ENCODE measurements at regions not wholly inside any gene's neighbourhood (a gene's known extent, or its start where the extent isn't known, plus 50 kb on each side); places are given as distances from the start of the nearest gene placed in this dataset.

DNA sequence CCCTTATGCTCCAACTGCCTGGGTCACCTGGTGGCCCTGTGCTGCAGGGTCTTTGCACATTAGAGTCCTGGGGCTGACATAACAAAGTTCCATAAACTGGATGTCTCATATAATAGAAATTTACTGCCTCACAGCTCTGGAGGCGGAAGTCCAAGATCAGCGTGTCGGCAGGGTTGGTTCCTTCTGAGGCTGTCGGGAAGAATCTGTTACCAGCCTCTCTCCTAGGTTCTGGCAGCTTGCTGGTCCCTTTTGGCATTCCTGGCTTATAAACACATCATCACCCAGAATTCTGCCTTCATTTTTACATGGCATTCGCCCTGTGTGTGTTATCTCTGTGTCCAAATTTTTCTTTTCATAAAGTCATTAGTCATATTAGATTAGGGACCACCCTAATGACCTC lies 170.5 kb downstream of the NDUFA10 start:
- WGBS (ENCODE audit: insufficient coverage, insufficient replicate concordance, low lambda C conversion rate, missing lambda C conversion rate) = 37% methylated on average over 5 of the region's 5 CpGs
- FAIRE-seq (no peak), ATAC-seq (no peak), DNase-seq (ENCODE audit: low read depth, low spot score) (no peak)
- Histone ChIP-seq H3K4me3 (no peak overlapping the region), H3K27me3 (replicated peaks in 1 of 2; ENCODE audit: control insufficient read depth in 2 of 2, insufficient read depth in 2 of 2, low read length in 1 of 2) (no peaks in the 10 kb centered on the region; a peak in 1 of 4 replicates), H3K36me3 (ENCODE audit: control insufficient read depth in 2 of 2, insufficient read depth in 2 of 2, low read length in 1 of 2) (no peaks in the 10 kb centered on the region), H3K4me1 (ENCODE audit: control insufficient read depth, insufficient read depth, low read length) (no peaks in the 10 kb centered on the region), H3K4me2 (ENCODE audit: control insufficient read depth, insufficient read depth) (no peak overlapping the region), H3K79me2 (ENCODE audit: control insufficient read depth, insufficient read depth, low read length) (no peaks in the 10 kb centered on the region), H3K9me3 (replicated peaks; ENCODE audit: control insufficient read depth, insufficient read depth, low read length) (no peaks in the 10 kb centered on the region), H2AFZ (ENCODE audit: control insufficient read depth, low read depth, low read length) (no peak overlapping the region), H3K9ac (ENCODE audit: control insufficient read depth, insufficient read depth, low read length) (no peak overlapping the region), H3K27ac (ENCODE audit: control insufficient read depth, insufficient read depth) (no peak overlapping the region), H4K20me1 (ENCODE audit: control insufficient read depth, insufficient read depth) (no peaks in the 10 kb centered on the region)
- intact Hi-C loops (cut with micrococcal nuclease; ENCODE audit: unreplicated experiment) (no loop called here), in situ Hi-C loops (cut with MboI) (no loop called here)
- BruUV-seq (replicated peaks) = no TSS peak
- ChIA-PET POLR2A (no interaction called here), RAD21 (ENCODE audit: unreplicated experiment) (no interaction called here), SMC1A (ENCODE audit: uncharacterized antibody, unreplicated experiment) (no interaction called here), CTCF (no interaction called here)
- TF ChIP-seq SMAD1 (IDR thresholded peaks at IDR 0.05; ENCODE audit: low read depth, partially characterized antibody) (no peak), CREM (IDR thresholded peaks at IDR 0.05; ENCODE audit: low read depth) (no peak), SMARCA5 (IDR thresholded peaks at IDR 0.05) (no peak)
- TF ChIP-seq, protein P1, sequence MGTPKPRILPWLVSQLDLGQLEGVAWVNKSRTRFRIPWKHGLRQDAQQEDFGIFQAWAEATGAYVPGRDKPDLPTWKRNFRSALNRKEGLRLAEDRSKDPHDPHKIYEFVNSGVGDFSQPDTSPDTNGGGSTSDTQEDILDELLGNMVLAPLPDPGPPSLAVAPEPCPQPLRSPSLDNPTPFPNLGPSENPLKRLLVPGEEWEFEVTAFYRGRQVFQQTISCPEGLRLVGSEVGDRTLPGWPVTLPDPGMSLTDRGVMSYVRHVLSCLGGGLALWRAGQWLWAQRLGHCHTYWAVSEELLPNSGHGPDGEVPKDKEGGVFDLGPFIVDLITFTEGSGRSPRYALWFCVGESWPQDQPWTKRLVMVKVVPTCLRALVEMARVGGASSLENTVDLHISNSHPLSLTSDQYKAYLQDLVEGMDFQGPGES (IDR thresholded peaks at IDR 0.05) = no peak

- no peak overlapping the region for H3K27ac ChIP-seq (ENCODE audit: control insufficient read depth, insufficient read depth)
- intact Hi-C loops (cut with micrococcal nuclease; ENCODE audit: unreplicated experiment) = no loop called here
- no TSS peak for BruUV-seq (replicated peaks)
- H2AFZ ChIP-seq (ENCODE audit: control insufficient read depth, low read depth, low read length) = no peak overlapping the region
- ChIA-PET SMC1A (ENCODE audit: uncharacterized antibody, unreplicated experiment) (no interaction called here), POLR2A (no interaction called here), CTCF (no interaction called here), RAD21 (ENCODE audit: unreplicated experiment) (no interaction called here)
- H3K9ac ChIP-seq (ENCODE audit: control insufficient read depth, insufficient read depth, low read length) = no peak overlapping the region
- H3K9me3 ChIP-seq (replicated peaks; ENCODE audit: control insufficient read depth, insufficient read depth, low read length) = no peaks in the 10 kb centered on the region
- DNase-seq (ENCODE audit: low read depth, low spot score) (no peak), ATAC-seq (no peak), FAIRE-seq (no peak)
- H3K27me3 ChIP-seq (replicated peaks in 1 of 2; ENCODE audit: control insufficient read depth in 2 of 2, insufficient read depth in 2 of 2, low read length in 1 of 2) = no peaks in the 10 kb centered on the region; a peak in 1 of 4 replicates
- no peaks in the 10 kb centered on the region for H3K79me2 ChIP-seq (ENCODE audit: control insufficient read depth, insufficient read depth, low read length)
- H3K4me2 ChIP-seq (ENCODE audit: control insufficient read depth, insufficient read depth) = no peak overlapping the region
- H3K4me3 ChIP-seq = no peak overlapping the region
- in situ Hi-C loops (cut with MboI) = no loop called here
- no peaks in the 10 kb centered on the region for H4K20me1 ChIP-seq (ENCODE audit: control insufficient read depth, insufficient read depth)
- 8% methylated on average over 8 of the region's 8 CpGs for WGBS (ENCODE audit: insufficient coverage, insufficient replicate concordance, low lambda C conversion rate, missing lambda C conversion rate)
- no peaks in the 10 kb centered on the region for H3K36me3 ChIP-seq (ENCODE audit: control insufficient read depth in 2 of 2, insufficient read depth in 2 of 2, low read length in 1 of 2)
- H3K4me1 ChIP-seq (ENCODE audit: control insufficient read depth, insufficient read depth, low read length) = no peaks in the 10 kb centered on the region
- TF ChIP-seq POLR2AphosphoS2 (IDR thresholded peaks at IDR 0.05; ENCODE audit: low read depth, low read length) (no peak), HSF1 (IDR thresholded peaks at IDR 0.05; ENCODE audit: low read depth, low read length) (no peak), RELB (IDR thresholded peaks at IDR 0.05; ENCODE audit: low read depth) (no peak), BACH1 (IDR thresholded peaks at IDR 0.05; ENCODE audit: borderline replicate concordance) (no peak)
- TF ChIP-seq, protein P2, sequence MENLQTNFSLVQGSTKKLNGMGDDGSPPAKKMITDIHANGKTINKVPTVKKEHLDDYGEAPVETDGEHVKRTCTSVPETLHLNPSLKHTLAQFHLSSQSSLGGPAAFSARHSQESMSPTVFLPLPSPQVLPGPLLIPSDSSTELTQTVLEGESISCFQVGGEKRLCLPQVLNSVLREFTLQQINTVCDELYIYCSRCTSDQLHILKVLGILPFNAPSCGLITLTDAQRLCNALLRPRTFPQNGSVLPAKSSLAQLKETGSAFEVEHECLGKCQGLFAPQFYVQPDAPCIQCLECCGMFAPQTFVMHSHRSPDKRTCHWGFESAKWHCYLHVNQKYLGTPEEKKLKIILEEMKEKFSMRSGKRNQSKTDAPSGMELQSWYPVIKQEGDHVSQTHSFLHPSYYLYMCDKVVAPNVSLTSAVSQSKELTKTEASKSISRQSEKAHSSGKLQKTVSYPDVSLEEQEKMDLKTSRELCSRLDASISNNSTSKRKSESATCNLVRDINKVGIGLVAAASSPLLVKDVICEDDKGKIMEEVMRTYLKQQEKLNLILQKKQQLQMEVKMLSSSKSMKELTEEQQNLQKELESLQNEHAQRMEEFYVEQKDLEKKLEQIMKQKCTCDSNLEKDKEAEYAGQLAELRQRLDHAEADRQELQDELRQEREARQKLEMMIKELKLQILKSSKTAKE (IDR thresholded peaks at IDR 0.05; ENCODE audit: low read depth, poor library complexity, severe bottlenecking) = no peak
These were observed 171.3 kb downstream of the NDUFA10 start for GRCh38 chr2:239853706-239854327.

Data from GM12878 (cell line).